ENCODE measurements at regions not wholly inside any gene's neighbourhood (a gene's known extent, or its start where the extent isn't known, plus 50 kb on each side); places are given as distances from the start of the nearest gene placed in this dataset.
A peak's percentile ranks its signal among the peaks of the same experiment; 100 is the strongest.

GRCh38 chr2:8027387-8027786, 654.5 kb upstream of the ID2 start:
- DNase-seq: no peak

GRCh38 chr2:8028036-8028435, 653.8 kb upstream of the ID2 start:
- no peak for DNase-seq

DNA sequence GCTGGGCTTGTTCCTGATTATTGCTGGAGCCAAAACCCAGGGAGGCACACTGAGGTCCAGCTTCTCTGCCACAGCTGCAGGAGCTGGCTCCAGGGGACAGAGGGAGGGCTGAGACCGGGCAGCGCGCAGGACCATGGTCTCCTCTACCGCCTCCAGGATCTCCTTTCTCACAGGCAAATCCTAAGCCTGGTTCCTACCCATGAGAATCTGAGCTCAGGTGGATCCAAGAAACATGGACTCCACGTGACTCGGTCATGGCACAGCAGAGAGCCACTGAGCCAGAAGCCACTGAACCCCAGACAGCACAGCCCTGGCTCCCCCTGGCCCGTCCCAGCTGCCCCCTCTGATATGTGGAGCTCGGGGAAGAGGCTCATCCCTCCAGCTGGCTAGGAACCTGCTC, 653.4 kb upstream of the ID2 start:
- DNase-seq: no peak

- DNase-seq: no peak
Measured at GRCh38 chr2:8028981-8029380, 652.9 kb upstream of the ID2 start.

DNA sequence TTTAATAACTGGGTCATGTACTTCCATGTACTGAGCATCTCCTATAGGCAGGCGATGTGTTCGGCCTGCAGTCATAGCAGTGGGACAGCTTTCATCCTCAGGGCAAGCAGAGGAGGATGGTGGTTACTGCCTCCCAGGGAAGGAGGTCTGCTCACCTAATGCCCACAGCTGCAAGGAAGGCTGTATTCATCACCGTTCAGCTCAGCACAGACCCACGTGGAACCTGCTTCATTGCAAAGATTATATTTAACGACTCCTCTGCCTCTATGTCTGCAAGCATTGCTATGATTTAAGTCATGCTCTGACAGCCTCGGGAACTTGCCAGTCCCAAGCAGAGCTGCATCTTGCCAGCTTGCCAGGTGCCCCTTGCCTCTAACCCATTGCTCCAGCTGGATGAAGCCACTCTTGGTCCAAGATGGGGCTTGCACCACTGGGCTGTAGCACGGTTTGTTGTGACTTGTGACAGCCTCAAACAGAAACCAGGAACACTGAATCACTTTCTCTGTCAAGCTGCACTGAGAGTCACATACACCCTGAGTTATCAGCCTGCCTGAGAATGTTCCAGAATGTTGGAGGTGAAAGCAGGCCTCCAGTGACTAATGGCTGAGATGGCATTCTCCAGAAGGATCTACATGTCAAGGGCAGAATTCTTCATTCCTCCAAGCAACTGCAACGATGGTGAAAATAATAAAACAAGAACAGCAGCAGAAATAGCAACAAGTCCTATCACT, 651.1 kb upstream of the ID2 start:
- DNase-seq: no peak

GRCh38 chr2:8031370-8031769, 650.5 kb upstream of the ID2 start:
- no peak for DNase-seq

- no peak for DNase-seq
Measured at GRCh38 chr2:8033546-8034096, 648.2 kb upstream of the ID2 start.

DNA sequence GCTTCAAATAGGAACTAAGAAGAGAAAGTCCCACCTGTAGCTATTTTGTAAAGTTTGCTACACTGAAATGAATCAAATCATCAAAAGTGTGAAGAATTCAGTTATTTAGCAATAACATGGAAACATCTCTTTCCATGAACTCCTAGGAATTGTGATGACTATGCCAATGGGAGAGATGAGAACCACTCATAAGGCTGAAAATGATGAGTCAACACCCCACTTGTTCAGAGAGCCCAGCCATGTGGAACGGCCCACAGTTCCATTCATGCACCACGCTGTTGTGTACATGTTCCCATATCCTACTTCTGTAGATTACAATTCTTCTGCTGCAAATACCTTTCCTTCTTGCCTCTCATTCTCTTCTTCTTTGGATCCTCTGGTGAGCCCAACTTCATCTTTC, 645.5 kb upstream of the ID2 start:
- DNase-seq: no peak

DNA sequence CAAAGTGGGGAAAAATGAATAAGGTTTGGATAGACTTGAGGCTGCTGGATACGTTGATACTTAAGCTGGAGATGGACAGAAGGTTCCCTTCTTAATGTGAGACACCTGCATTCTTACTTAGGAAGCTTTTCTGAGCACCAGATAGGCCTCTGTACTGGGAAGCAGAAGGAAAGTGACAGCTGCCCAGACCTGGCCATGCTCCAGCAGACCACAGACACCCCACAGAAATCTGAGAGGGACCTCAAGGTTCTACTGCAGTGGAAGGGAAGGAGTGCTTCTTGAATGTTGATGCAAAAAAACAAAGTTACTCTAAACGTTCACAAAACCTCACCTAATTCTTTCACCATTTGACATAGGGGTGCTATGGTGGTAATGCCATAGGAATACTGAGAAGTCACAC, 642.1 kb upstream of the ID2 start:
- DNase-seq: no peak

DNA sequence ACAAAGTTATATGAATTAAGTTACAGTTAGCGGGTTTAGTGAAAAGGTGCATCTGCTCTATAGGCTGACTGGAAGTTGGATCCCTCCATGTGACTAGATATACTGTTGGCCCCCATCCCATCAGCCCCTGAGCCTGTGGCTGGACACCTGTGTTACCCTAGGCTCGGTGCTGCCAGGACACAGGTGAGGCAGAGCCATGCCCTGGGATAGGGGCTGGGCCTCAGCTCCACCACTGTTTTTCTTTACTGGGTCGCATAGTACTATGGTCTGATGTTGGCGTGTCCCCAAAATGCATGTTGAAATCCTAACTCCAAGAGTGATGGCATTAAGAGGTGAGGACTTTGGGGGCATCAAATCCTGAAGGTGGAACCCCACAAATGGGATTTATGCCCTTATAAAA, 638.6 kb upstream of the ID2 start:
- DNase-seq: no peak

DNA sequence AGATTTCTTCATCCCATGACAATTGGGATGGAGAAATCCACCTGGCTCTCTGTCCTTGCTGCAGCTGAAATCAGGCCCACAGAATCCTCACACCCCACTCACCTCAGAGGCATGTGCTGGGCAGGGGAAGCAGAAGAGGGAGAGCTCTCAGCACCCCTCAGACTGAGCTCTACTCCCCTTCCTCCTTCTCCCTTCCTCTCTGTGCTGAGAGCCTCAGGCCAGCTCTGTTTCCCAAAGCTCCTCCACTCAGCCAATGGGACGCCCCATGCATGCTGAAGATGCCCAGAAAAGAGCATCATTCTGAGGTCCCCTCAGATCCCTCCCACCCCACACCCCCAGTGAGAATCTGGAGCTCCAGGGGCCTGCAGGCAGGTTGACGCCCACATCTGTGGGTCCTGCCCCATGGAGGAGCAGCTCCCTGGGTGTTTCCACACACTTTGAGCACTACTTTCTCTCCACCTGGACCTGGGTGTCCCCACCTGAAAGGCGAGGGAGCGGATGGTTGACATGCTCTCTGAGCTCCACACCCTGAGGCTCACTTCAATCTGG, 637.7 kb upstream of the ID2 start:
- no peak for DNase-seq

DNA sequence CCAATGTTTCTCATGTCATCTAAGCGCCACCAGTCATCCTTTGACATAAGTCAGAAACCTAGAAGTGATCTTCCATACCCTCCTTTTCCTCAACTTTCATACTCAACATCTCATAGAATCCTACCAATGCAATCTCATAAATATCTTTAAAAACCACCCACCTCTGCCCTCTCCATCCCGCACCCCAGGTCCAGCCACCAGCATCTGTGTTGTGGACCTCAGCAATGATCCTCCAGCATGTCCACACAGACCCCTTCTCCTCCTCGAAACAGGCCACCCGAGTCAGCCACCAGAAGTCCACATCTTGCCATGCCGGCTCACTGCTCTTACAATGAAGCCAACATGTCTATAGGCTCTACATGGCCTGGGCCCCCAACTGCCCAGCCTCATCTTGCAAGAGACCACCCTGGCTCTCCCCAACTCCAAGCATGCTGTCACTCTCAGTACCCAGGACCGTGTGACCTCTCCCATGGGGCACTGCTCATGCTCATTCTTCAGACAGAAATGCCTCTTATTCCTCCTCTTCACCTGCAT, 636.7 kb upstream of the ID2 start:
- DNase-seq: no peak

DNA sequence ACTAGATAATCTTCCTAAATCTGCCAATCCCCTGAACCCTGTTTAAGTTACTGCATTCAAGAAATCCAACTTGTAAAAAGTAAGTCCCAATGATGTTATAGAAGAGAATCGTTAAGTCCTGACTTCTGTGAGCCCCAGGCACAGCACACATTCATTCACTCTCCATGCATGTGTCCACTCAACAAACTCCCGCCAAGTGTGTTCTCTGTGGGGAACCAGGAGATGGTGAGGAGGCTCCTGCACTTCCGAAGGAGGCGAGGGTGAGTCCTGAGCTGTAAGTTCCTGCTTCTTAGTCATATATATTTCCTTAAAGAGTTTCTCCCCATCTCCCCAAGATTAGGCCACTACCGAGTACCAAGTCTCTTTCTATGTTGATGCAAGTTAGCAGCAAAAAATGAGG, 635.0 kb upstream of the ID2 start:
- DNase-seq: no peak

- no peak for DNase-seq
Measured at GRCh38 chr2:8049176-8049575, 632.7 kb upstream of the ID2 start.

GRCh38 chr2:8049851-8050571, 631.8 kb upstream of the ID2 start:
- DNase-seq: peak; percentile 53

DNA sequence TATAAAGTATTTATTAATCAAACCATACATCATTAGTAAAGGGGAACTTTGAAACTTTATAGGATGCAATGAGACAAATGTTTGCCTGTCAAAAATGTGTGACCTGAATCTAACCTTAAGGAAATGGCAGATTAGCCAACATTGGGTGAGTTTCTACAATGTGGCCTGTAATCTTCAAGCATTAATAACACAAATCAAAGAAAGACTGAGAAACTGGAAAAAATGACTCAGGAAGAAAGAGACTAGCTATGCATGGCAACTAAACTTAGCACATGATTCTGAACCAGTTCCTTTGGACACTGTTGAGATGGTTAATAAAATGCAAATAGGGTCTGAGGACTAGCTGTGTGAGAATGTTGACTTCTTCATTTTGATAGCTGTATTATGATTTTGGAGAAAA, 628.6 kb upstream of the ID2 start:
- no peak for DNase-seq

DNA sequence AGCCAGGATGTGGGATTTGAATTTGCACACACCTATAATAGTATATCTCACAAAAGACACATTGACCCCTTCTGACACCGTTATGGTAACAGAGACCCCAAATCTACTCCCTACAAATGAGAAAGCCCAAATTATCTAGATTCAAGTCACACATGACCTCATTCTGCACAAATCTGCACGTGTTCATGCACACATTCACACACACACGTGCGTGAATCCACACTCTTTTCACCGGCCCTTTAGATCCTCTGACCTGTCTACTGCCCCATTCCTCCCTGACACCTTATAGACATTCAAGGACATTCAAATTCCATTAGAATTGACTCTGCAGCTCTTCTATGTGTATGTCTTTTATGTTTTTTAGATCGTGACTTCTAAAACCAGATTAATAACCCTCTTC, 627.8 kb upstream of the ID2 start:
- DNase-seq: no peak

- no peak for DNase-seq
Measured at GRCh38 chr2:8058652-8059051, 623.2 kb upstream of the ID2 start.

DNA sequence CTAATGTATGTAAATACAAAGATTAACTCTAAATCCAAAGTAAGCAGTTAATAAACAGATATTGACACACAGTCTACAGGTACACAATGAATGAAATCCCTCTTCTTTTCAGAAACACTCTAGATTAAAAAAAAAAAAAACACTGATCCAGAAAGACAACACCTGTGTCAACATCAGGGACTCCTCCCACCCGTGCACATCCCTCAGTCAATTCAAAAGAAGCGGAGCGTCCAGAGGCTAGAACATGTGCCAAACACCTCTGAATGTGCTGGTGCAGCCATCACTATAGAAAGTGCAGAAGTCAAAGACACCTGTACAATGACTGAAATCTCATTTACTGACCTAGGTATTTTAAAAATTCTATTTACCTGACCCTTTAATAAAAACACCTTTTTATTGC, 622.6 kb upstream of the ID2 start:
- DNase-seq: no peak

DNA sequence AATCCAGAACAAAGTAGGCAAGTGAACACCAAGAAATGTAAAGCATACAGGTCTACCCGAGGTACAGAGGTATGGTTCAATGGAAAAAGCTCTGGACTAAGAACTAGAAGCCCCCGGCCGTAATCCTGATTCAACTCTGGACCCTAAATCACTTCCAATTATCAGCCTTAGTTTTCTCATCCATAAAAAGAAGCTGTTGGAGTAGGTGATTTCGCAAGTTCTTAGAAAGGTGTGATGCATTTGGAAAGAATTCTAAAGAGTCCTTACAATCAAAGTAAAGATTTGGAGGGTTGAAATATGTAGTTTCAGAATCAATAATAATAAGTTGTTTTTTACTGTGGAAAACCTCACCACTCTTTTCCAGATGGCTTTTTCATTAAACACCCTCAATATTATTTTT, 622.1 kb upstream of the ID2 start:
- DNase-seq: no peak

GRCh38 chr2:8061219-8061618, 620.6 kb upstream of the ID2 start:
- DNase-seq: no peak

DNA sequence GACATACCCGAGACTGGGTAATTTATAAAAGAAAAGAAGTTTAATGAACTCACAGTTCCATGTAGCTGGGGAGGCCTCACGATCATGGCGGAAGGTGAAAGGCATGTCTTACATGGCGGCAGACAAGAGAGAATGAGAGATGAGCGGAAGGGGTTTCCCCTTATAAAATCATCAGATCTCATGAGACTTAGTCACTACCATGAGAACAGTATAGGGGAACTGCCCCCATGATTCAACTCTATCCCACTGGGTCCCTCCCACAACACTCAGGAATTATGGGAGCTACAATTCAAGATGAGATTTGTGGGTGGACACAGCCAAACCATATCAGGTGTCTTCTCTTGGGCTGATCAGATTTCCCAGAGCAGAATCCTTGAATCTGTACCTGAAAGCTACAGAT, 617.3 kb upstream of the ID2 start:
- DNase-seq: no peak

DNA sequence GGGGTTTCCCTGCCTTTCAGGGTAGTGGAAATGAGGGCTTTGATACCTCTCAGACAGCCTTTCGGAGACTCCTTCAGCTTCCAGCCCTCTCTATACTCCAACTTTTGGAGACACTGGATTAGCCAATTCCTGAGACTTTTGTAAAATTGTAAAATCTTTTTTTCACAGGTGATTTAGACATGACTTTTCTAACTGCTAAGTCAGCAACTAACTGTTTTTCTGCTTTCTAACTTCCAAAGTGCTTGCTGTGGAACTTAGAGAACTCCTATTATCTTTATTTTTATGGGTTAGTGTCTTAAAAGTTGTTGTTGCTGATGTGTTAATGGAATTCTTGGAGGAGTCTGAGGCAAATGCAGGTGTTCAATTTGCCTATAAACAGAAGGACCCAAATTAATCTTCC, 616.7 kb upstream of the ID2 start:
- no peak for DNase-seq

GRCh38 chr2:8067784-8068336, 614.0 kb upstream of the ID2 start:
- no peak for DNase-seq
